ENCODE measurements at regions not wholly inside any gene's neighbourhood (a gene's known extent, or its start where the extent isn't known, plus 50 kb on each side); places are given as distances from the start of the nearest gene placed in this dataset.
A peak's percentile ranks its signal among the peaks of the same experiment; 100 is the strongest.

DNA sequence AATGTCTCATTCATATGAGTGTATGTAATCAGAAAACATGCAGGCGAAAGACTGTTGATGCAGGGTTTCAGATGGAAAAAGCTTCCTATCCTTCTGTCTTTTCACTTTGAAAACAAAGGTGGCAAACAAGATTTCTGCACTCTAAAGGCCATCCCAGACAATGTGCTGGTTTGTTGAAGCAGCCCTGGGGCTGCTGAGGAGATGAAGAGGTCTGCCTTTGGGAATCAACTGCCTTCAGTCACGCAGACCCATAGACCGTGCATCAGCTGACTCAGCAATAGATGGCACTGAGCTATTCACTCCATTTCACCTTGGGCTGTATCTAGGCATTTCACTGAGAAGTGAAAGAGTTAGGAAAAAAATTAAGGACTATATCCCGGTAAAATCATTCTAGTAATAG lies 60.5 kb upstream of the C5orf46 start:
- H2BK5ac ChIP-seq (ENCODE audit: low read depth, low read length, poor library complexity, severe bottlenecking), result no peak overlapping the region
- no peak overlapping the region for H4K8ac ChIP-seq (ENCODE audit: low read length)
- no peak overlapping the region for H2BK12ac ChIP-seq (ENCODE audit: low read length in 2 of 2)
- no peaks in the 10 kb centered on the region for H3K27me3 ChIP-seq (ENCODE audit: control insufficient read depth in 1 of 2, insufficient read depth in 1 of 2, low read length in 2 of 2)
- no peak overlapping the region for H3K18ac ChIP-seq (ENCODE audit: low read depth in 1 of 2, low read length in 2 of 2)
- H3K27ac ChIP-seq (ENCODE audit: low read length, poor library complexity, severe bottlenecking), result no peak overlapping the region
- H3K9me3 ChIP-seq (ENCODE audit: control insufficient read depth, low read length), result no peaks in the 10 kb centered on the region
- no peak overlapping the region for H2BK15ac ChIP-seq (ENCODE audit: low read depth, poor library complexity, severe bottlenecking)
- no peak overlapping the region for H2AK5ac ChIP-seq (ENCODE audit: low read length, severe bottlenecking)
- H3K4ac ChIP-seq (ENCODE audit: low read depth in 1 of 2, low read length in 2 of 2), result peak overlapping the region in 1 of 2 experiments; percentile 59
- no peak overlapping the region for H2AFZ ChIP-seq (ENCODE audit: low read depth, low read length)
- H3K79me1 ChIP-seq (replicated peaks; ENCODE audit: low read length, poor library complexity, severe bottlenecking), result no peaks in the 10 kb centered on the region
- H3K4me1 ChIP-seq (ENCODE audit: control insufficient read depth, insufficient read depth, low read depth, low read length), result no peaks in the 10 kb centered on the region
- H3K4me2 ChIP-seq (ENCODE audit: low read length, poor library complexity, severe bottlenecking), result no peak overlapping the region
- no peaks in the 10 kb centered on the region for H3K36me3 ChIP-seq (ENCODE audit: control insufficient read depth in 1 of 2, insufficient read depth in 2 of 2, low read depth in 1 of 2, low read length in 2 of 2)
- DNase-seq, result no peak
- H2BK120ac ChIP-seq (ENCODE audit: low read depth, low read length), result no peak overlapping the region
- H3K4me3 ChIP-seq (ENCODE audit: insufficient read depth in 1 of 2, low read depth in 1 of 2, low read length in 2 of 2), result no peak overlapping the region
- H3K14ac ChIP-seq (ENCODE audit: low read length in 2 of 2), result no peak overlapping the region
- no peak overlapping the region for H3K23ac ChIP-seq (ENCODE audit: low read length in 2 of 2)
- H3K9ac ChIP-seq (ENCODE audit: low read length), result no peak overlapping the region
- 92% methylated on average over 4 of the region's 4 CpGs for WGBS
- H4K91ac ChIP-seq (ENCODE audit: low read length), result no peak overlapping the region

DNA sequence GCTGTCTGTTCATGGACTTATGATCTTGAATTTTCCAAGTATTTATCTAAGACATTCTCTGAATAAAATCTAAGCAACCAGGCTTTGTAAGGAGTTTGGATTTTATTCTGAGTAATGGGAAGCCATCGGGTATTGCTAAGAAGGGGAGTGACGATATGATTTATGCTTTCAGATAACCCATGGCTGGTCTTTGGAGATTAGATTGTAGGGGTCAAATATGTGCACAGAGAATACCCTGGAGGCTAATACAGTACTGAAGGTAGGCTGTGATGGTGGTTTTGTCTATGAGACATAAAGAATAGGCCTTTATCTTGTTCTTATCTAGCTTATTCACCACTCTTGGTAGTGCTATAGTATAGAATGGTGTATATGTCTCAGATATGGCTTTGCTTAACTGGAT lies 60.0 kb upstream of the C5orf46 start:
- Histone ChIP-seq H3K14ac (ENCODE audit: low read length in 2 of 2) (no peak overlapping the region), H4K91ac (ENCODE audit: low read length) (no peak overlapping the region), H3K27me3 (ENCODE audit: control insufficient read depth in 1 of 2, insufficient read depth in 1 of 2, low read length in 2 of 2) (no peaks in the 10 kb centered on the region), H3K23ac (ENCODE audit: low read length in 2 of 2) (no peak overlapping the region), H3K4me1 (ENCODE audit: control insufficient read depth, insufficient read depth, low read depth, low read length) (no peaks in the 10 kb centered on the region), H2BK120ac (ENCODE audit: low read depth, low read length) (no peak overlapping the region), H3K4me2 (ENCODE audit: low read length, poor library complexity, severe bottlenecking) (no peak overlapping the region), H2BK15ac (ENCODE audit: low read depth, poor library complexity, severe bottlenecking) (no peak overlapping the region), H3K36me3 (ENCODE audit: control insufficient read depth in 1 of 2, insufficient read depth in 2 of 2, low read depth in 1 of 2, low read length in 2 of 2) (no peaks in the 10 kb centered on the region), H2AFZ (ENCODE audit: low read depth, low read length) (no peak overlapping the region), H2AK5ac (ENCODE audit: low read length, severe bottlenecking) (no peak overlapping the region), H3K27ac (ENCODE audit: low read length, poor library complexity, severe bottlenecking) (no peak overlapping the region), H3K18ac (ENCODE audit: low read depth in 1 of 2, low read length in 2 of 2) (no peak overlapping the region), H3K4ac (ENCODE audit: low read depth in 1 of 2, low read length in 2 of 2) (no peak overlapping the region), H3K9me3 (ENCODE audit: control insufficient read depth, low read length) (no peaks in the 10 kb centered on the region), H3K79me1 (replicated peaks; ENCODE audit: low read length, poor library complexity, severe bottlenecking) (no peaks in the 10 kb centered on the region), H4K8ac (ENCODE audit: low read length) (no peak overlapping the region), H2BK5ac (ENCODE audit: low read depth, low read length, poor library complexity, severe bottlenecking) (no peak overlapping the region), H3K4me3 (ENCODE audit: insufficient read depth in 1 of 2, low read depth in 1 of 2, low read length in 2 of 2) (no peak overlapping the region), H3K9ac (ENCODE audit: low read length) (no peak overlapping the region), H2BK12ac (ENCODE audit: low read length in 2 of 2) (no peak overlapping the region)
- 80% methylated on average over 2 of the region's 2 CpGs for WGBS
- DNase-seq, result no peak

DNA sequence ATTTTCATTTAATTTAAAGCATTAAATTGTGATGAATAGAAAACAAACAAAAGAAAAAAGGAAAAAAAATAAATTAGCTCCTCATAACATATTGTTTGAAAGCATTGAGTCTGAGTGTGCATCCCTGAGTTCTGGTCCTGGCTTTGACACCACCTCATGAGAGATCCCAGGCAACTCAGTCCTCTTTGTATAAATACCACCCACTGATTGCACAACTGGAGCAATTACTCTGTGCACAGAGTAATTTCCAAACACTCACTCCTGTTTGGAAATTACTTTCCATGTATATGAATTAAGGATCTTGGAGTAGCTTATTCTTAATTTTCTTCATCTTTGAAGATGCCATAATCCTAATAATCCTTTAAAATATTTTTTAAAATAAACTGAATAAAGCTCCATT lies 59.4 kb upstream of the C5orf46 start:
- no peak overlapping the region for H2BK5ac ChIP-seq (ENCODE audit: low read depth, low read length, poor library complexity, severe bottlenecking)
- H3K18ac ChIP-seq (ENCODE audit: low read depth in 1 of 2, low read length in 2 of 2), result no peak overlapping the region
- no peak overlapping the region for H3K23ac ChIP-seq (ENCODE audit: low read length in 2 of 2)
- no peaks in the 10 kb centered on the region for H3K27me3 ChIP-seq (ENCODE audit: control insufficient read depth in 1 of 2, insufficient read depth in 1 of 2, low read length in 2 of 2)
- no peak overlapping the region for H3K14ac ChIP-seq (ENCODE audit: low read length in 2 of 2)
- H2BK15ac ChIP-seq (ENCODE audit: low read depth, poor library complexity, severe bottlenecking), result no peak overlapping the region
- H3K4me2 ChIP-seq (ENCODE audit: low read length, poor library complexity, severe bottlenecking), result no peak overlapping the region
- H3K79me1 ChIP-seq (replicated peaks; ENCODE audit: low read length, poor library complexity, severe bottlenecking), result no peaks in the 10 kb centered on the region
- H4K91ac ChIP-seq (ENCODE audit: low read length), result no peak overlapping the region
- no peak overlapping the region for H4K8ac ChIP-seq (ENCODE audit: low read length)
- H3K36me3 ChIP-seq (ENCODE audit: control insufficient read depth in 1 of 2, insufficient read depth in 2 of 2, low read depth in 1 of 2, low read length in 2 of 2), result no peaks in the 10 kb centered on the region
- no peak overlapping the region for H3K9ac ChIP-seq (ENCODE audit: low read length)
- DNase-seq, result peak; percentile 63
- no peak overlapping the region for H2AK5ac ChIP-seq (ENCODE audit: low read length, severe bottlenecking)
- no peak overlapping the region for H2BK120ac ChIP-seq (ENCODE audit: low read depth, low read length)
- no peak overlapping the region for H2AFZ ChIP-seq (ENCODE audit: low read depth, low read length)
- no peaks in the 10 kb centered on the region for H3K9me3 ChIP-seq (ENCODE audit: control insufficient read depth, low read length)
- no peak overlapping the region for H3K4me3 ChIP-seq (ENCODE audit: insufficient read depth in 1 of 2, low read depth in 1 of 2, low read length in 2 of 2)
- H3K4ac ChIP-seq (ENCODE audit: low read depth in 1 of 2, low read length in 2 of 2), result no peak overlapping the region
- no peak overlapping the region for H2BK12ac ChIP-seq (ENCODE audit: low read length in 2 of 2)
- no peak overlapping the region for H3K27ac ChIP-seq (ENCODE audit: low read length, poor library complexity, severe bottlenecking)
- H3K4me1 ChIP-seq (ENCODE audit: control insufficient read depth, insufficient read depth, low read depth, low read length), result no peaks in the 10 kb centered on the region

DNA sequence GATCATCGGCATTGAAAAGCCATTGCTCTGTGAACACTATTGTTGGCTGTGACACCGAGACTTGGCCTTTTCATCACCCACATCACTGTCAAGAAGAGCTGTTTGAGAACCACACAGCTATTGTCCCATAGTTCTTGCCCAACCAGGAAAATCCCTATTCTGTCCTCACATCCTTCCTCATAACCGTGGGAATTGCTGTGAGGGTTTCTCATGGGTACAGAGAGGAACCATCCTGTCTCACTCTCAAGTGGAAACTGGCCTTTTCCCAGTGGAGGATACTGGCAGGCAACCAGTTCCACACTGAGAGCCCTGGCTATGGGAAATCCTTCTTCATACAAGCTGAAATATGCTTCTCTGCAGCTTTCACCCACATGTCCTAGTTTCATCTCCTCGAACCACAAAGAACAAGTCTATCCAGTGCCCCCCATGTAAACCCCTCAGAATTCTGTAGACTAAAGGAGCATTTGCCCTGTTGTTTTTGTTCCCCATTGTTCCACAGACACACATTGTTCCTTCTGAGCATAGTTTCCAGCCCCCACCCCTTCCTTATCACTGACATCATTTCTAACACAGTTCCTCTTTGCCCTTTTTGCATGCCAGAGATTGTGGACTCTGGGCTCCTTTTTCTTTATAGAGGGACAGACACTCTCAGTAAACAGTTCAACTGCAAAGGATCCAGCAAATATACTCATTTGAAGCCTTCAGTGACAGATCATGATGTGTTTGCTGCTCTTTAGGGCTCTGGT lies 57.8 kb upstream of the C5orf46 start:
- WGBS, result 86% methylated on average over 4 of the region's 4 CpGs
- H3K27ac ChIP-seq (ENCODE audit: low read length, poor library complexity, severe bottlenecking), result no peak overlapping the region
- no peak overlapping the region for H3K14ac ChIP-seq (ENCODE audit: low read length in 2 of 2)

More for the DNA sequence above, 57.8 kb upstream of the C5orf46 start:
- H2BK120ac ChIP-seq (ENCODE audit: low read depth, low read length), result no peak overlapping the region
- no peak overlapping the region for H3K4me2 ChIP-seq (ENCODE audit: low read length, poor library complexity, severe bottlenecking)
- no peak overlapping the region for H4K8ac ChIP-seq (ENCODE audit: low read length)
- no peak overlapping the region for H2AK5ac ChIP-seq (ENCODE audit: low read length, severe bottlenecking)
- H2AFZ ChIP-seq (ENCODE audit: low read depth, low read length), result no peak overlapping the region
- H3K23ac ChIP-seq (ENCODE audit: low read length in 2 of 2), result no peak overlapping the region
- no peak overlapping the region for H2BK15ac ChIP-seq (ENCODE audit: low read depth, poor library complexity, severe bottlenecking)
- no peak overlapping the region for H3K4me3 ChIP-seq (ENCODE audit: insufficient read depth in 1 of 2, low read depth in 1 of 2, low read length in 2 of 2)
- peak; percentile 28 for DNase-seq
- no peaks in the 10 kb centered on the region for H3K36me3 ChIP-seq (ENCODE audit: control insufficient read depth in 1 of 2, insufficient read depth in 2 of 2, low read depth in 1 of 2, low read length in 2 of 2)
- H3K18ac ChIP-seq (ENCODE audit: low read depth in 1 of 2, low read length in 2 of 2), result no peak overlapping the region
- no peak overlapping the region for H3K9ac ChIP-seq (ENCODE audit: low read length)
- no peaks in the 10 kb centered on the region for H3K9me3 ChIP-seq (ENCODE audit: control insufficient read depth, low read length)
- no peaks in the 10 kb centered on the region for H3K79me1 ChIP-seq (replicated peaks; ENCODE audit: low read length, poor library complexity, severe bottlenecking)
- H3K27me3 ChIP-seq (ENCODE audit: control insufficient read depth in 1 of 2, insufficient read depth in 1 of 2, low read length in 2 of 2), result no peaks in the 10 kb centered on the region
- H2BK12ac ChIP-seq (ENCODE audit: low read length in 2 of 2), result no peak overlapping the region
- no peaks in the 10 kb centered on the region for H3K4me1 ChIP-seq (ENCODE audit: control insufficient read depth, insufficient read depth, low read depth, low read length)
- peak overlapping the region in 1 of 2 experiments; percentile 6 for H3K4ac ChIP-seq (ENCODE audit: low read depth in 1 of 2, low read length in 2 of 2)
- H2BK5ac ChIP-seq (ENCODE audit: low read depth, low read length, poor library complexity, severe bottlenecking), result no peak overlapping the region
- no peak overlapping the region for H4K91ac ChIP-seq (ENCODE audit: low read length)
